GM19025 (cell line): ENCODE measurements at regions not wholly inside any gene's neighbourhood (a gene's known extent, or its start where the extent isn't known, plus 50 kb on each side); places are given as distances from the start of the nearest gene placed in this dataset.

Source experiments
- ATAC-seq: cut with Tn5 transposase; IDR thresholded peaks from one replicate; pipeline ENCODE4 v1.9.1; 2021; ENCODE audit warnings: mild to moderate bottlenecking, low read depth, moderate library complexity; ENCODE audit not compliant: unreplicated experiment

DNA sequence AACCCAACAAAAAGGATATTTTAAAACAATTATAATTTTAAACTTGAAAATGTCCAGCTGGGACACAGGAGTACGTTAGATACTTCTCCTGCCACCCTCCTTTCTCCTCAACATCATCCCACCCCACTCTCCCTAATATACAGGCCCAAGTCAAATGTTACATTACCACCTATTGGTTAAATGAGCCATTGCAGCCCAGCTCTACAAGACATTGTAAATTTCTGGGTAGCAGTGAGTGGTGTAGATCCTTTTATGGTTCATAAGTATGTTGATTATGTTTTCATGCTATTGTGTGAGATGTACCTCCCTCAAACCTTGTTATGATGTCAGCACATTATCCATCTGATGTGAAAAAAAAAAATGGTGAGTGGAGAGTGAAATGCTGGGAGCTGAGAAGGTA is 187.1 kb upstream of the BCOR start:
- ATAC-seq = no peak

GRCh38 chrX:40283981-40284380 is 186.2 kb upstream of the BCOR start:
- ATAC-seq = no peak

- no peak for ATAC-seq
Observed at GRCh38 chrX:40282946-40283660, 185.3 kb upstream of the BCOR start.

- ATAC-seq = no peak
Observed at GRCh38 chrX:40282348-40282747, 184.6 kb upstream of the BCOR start.

DNA sequence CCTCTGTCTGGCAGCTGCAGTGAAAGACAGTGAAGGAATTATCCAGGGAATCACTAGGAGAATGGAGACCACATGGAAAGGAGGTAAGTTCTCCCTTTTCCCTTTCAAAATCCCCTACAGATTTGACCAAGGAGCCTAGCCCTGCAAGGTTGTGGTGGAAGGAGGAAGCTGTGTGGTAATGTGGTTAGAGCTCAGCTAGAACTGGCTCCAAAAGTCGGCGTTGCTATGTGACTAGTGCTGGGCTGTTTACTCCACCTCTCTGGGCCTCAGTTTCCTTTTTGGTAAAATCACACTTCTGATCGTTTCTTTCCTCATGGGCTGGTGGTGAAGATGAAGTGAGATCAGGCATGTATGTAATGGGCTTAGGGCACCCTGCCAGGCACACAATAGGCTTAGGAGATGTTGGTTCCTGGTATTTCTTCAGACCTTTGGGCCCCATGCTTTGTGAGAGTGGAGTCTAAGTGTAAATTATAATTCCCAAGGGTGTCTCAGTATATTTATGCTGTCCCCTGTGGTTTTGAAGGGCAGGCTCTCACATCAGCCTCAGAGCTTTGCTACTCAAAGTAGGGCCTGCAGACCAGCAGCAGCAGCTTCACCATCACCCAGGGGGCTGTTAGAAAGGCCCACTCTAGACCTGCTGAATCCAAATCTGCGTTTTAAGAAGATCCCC is 183.7 kb upstream of the BCOR start:
- no peak for ATAC-seq

DNA sequence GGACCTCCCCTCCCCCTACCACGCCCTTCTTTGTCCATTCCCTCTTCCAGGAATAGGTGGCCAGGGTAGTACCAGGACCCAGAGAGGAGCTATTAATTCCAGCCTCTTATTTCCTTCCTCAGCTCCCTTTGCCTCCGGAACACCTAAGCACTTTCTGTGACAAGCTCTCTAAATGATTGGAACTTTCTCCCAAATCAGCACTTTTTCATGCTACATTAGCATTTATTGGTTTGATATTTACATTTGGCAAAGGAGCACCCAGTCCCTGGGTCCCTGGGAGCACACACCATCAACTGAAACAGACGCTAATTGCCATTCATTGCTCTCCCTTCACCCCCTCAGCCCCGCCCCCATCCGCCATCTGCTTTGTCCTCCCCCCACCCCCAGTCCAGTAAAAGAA is 182.0 kb upstream of the BCOR start:
- ATAC-seq = no peak

DNA sequence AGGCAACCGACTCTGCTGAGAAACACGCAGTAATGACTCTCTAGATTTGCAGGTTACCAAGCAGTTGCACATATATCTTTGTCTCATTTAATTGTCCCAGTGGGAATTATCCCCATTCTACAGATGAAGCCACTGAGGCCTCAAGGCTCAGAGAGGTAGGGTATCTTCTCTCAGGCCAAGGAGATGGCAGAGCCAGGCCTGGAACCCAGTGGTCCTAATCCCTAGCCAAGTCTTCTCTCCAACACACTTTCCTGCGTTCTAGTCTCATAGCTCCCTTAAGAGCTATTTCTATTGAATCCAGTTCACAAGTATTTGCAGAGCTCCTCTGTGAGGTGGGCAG is 181.3 kb upstream of the BCOR start:
- ATAC-seq = no peak

DNA sequence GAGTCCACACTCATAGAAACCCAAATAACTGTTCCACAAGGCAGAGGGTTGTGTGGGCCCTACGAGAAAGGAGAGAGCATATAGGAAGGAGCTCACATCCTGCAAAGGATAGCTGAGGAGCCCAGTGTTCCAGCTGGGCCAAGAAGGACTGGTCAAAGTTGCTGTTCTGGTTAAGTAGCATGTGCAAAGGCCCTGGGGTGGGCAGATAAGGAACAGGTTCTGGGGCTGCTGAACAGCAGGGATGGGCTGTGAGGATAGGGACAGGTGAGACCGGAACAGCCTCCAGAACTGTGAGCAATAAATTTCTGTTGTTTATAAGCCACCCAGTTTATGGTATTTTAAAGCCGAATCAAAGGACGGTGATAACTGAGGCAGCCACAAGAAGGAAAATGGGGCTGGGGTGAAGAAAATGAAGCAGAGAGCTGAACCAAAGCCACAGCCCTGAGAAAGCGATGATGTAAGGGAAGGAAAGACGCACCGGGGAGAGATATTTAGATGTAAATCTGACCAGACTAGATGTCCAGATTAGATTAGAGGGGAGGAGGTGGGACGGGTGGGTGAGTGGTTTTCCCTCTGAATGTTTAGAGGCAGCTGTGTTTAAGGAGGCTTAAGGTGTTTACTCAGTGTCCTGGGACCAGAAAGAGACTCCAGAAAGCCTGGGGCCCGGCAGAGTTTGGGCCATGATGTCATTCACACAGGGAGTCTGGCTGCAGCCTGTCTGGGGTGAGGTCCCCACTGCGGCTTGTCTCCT is 180.8 kb upstream of the BCOR start:
- ATAC-seq = no peak

- ATAC-seq = no peak
Observed at GRCh38 chrX:40277672-40278071, 179.9 kb upstream of the BCOR start.

- ATAC-seq = no peak
Observed at GRCh38 chrX:40273356-40274050, 175.7 kb upstream of the BCOR start.

- ATAC-seq = no peak
Observed at GRCh38 chrX:40272776-40273175, 175.0 kb upstream of the BCOR start.

DNA sequence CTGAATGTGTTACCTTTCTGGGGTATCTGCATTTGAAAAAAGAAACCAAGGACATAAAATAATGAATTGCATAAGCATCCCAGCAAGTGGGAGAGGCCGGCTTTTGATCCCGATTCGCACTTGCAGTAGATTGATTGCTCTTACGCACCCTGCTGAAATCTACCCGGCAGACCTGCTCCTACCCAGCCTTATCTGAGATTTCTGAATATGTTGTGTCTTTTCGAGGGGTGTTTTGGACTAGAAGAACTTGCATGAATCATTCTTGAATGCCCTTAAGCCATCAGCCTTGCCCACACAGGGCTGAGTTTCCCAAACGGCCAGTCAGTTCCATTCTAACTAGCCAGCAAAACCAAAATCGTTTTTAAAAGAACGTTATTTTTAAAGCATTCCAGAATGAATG is 174.4 kb upstream of the BCOR start:
- no peak for ATAC-seq

GRCh38 chrX:40268188-40268520 is 170.4 kb upstream of the BCOR start:
- no peak for ATAC-seq

- no peak for ATAC-seq
Observed at GRCh38 chrX:40267334-40268187, 169.8 kb upstream of the BCOR start.

DNA sequence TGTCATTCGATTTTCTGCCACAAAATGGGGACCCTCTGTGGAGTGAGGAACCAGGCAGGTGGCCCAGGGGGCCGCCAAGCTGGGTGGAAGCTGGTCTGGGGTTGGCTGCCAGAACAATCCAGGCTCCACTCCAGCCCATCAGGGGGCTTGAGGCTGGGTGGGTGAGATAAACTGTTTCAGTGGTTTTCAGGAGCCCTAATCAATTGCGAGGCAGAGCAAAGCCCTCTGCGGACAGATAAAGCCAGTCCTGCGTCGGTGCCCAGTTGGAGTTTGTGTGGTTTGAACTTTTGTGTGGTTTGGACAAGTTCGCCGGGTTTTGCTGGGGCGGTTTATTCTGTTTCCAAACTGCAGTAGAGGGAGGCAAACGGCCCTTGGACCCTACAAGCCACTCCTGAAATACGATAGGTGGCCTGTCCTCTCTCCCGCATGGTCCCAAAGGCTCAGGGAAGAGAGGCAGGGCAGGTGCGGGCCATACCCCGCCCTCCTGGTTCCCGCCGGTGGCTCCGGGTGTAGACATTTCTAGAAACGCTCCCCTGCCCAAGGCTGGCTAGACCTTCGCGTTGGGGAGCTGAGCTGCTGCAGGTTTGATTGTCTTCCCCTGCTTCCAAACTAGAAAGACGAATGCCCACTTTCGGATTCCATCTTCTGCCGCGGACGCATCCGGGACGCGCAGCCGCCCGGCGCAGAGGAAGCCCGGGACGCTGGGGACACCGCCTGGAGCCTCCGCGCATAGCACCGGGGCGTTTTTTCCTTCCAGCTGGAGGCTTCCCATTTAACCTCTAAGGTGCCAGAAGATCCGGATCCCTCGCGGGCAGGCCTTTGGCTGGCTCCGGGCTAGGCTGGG is 169.0 kb upstream of the BCOR start:
- ATAC-seq = no peak

DNA sequence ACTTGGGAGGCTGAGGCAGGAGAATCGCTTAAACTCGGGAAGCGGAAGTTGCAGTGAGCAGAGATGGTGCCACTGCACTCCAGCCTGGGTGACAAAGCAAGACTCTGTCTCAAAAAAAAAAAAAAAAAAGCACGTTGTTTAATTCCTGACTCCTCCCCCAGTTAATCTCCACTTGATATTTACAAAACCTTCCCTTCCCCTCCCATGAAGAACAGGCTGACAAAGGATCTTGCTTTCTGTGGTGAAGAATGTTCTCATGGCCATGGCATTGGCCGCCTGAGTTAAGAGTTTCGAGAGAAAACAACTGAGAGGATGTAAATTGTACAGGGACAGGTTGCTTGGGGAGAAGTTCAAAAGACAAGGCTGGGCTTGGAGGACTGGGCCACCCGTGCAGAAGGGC is 168.2 kb upstream of the BCOR start:
- ATAC-seq = no peak

DNA sequence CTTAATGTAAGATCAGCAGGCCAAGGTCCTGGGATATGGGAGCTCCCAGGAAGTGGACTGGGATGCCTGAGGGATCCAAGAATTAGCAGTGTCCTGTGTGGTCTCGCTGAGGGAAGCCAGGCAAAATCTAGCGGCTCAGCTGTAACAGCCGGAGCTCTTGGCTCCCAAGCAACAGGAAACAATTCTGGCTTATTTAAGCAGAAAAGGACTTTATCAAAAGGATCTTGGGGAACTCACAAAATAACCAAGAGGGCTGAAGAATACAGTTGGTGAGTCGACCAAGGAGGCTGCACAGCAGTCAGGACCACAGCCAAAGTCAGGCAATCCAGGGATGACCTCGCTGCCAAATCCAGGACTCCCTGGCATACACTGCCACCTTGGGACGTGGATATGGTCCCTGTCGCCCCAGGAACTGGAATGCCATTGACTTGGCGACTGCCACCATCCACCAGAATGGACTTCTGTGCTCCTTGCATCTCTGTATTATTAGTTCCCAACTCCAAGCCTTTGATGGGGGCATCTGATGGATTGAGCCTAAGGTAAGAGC is 165.3 kb upstream of the BCOR start:
- no peak for ATAC-seq

GRCh38 chrX:40262157-40263013 is 164.6 kb upstream of the BCOR start:
- ATAC-seq = no peak

GRCh38 chrX:40261833-40262156 is 164.0 kb upstream of the BCOR start:
- no peak for ATAC-seq
